ENCODE measurements at regions not wholly inside any gene's neighbourhood (a gene's known extent, or its start where the extent isn't known, plus 50 kb on each side); places are given as distances from the start of the nearest gene placed in this dataset.

DNA sequence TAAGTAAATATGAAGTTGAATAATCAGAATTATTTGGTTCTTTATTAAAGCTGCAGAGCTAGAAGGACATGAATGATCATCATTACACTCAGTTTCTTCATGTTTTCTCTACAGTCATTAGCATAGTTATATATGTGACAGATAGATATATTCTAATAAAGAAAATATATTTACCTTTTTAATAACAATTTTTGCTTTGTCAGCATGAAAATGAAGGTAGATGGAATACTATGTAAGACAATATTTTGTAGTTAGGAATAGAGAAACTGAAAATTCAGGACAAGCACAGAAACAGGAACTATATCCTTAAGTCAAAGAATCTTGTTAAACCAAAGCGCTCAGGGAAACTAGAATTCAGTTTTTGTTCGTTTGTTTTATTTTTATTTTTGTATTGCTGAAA is 649.9 kb upstream of the NRXN1 start:
- TF ChIP-seq EZH2phosphoT487 (conservative IDR thresholded peaks at IDR 0.05; ENCODE audit: low read length), result no peak
- no peak for TF ChIP-seq CTCF (IDR thresholded peaks at IDR 0.05; ENCODE audit: insufficient read depth, low read length, poor library complexity, severe bottlenecking)
- Histone ChIP-seq H4K20me1 (ENCODE audit: low read depth, low read length) (no peaks in the 10 kb centered on the region), H3K36me3 (ENCODE audit: low read length) (0 out of 2 replicates have a peak, but pooled peaks cover 3% of the 10 kb centered on the region), H2AFZ (ENCODE audit: low read depth, low read length, severe bottlenecking) (no peak overlapping the region), H3K9me2 (replicated peaks; ENCODE audit: insufficient read depth, low read length) (no peaks in the 10 kb centered on the region), H3F3A (ENCODE audit: insufficient read depth) (no peaks in the 10 kb centered on the region), H3K9me3 (ENCODE audit: insufficient read depth, low read length) (peaks cover 2% of the 10 kb centered on the region; the same call in 1 of the 2 replicates), H3K9ac (ENCODE audit: low read length) (no peak overlapping the region), H3K27me3 (ENCODE audit: low read length) (no peaks in the 10 kb centered on the region), H3K4me2 (ENCODE audit: low read depth, low read length, poor library complexity, severe bottlenecking) (no peak overlapping the region), H3K27ac (ENCODE audit: low read depth, low read length) (no peak overlapping the region), H3K79me2 (ENCODE audit: insufficient read depth, low read length) (no peaks in the 10 kb centered on the region), H3K4me3 (ENCODE audit: insufficient read depth, low read length, poor library complexity, severe bottlenecking) (no peak overlapping the region)

- Histone ChIP-seq H4K20me1 (ENCODE audit: low read depth, low read length) (no peaks in the 10 kb centered on the region), H3K9me2 (replicated peaks; ENCODE audit: insufficient read depth, low read length) (no peaks in the 10 kb centered on the region), H3K9me3 (ENCODE audit: insufficient read depth, low read length) (no peaks in the 10 kb centered on the region), H3F3A (ENCODE audit: insufficient read depth) (no peaks in the 10 kb centered on the region), H3K79me2 (ENCODE audit: insufficient read depth, low read length) (no peaks in the 10 kb centered on the region), H2AFZ (ENCODE audit: low read depth, low read length, severe bottlenecking) (no peak overlapping the region), H3K9ac (ENCODE audit: low read length) (no peak overlapping the region), H3K27ac (ENCODE audit: low read depth, low read length) (no peak overlapping the region), H3K4me2 (ENCODE audit: low read depth, low read length, poor library complexity, severe bottlenecking) (no peak overlapping the region), H3K27me3 (ENCODE audit: low read length) (no peaks in the 10 kb centered on the region), H3K4me3 (ENCODE audit: insufficient read depth, low read length, poor library complexity, severe bottlenecking) (no peak overlapping the region), H3K36me3 (ENCODE audit: low read length) (no peaks in the 10 kb centered on the region)
- no peak for TF ChIP-seq CTCF (IDR thresholded peaks at IDR 0.05; ENCODE audit: insufficient read depth, low read length, poor library complexity, severe bottlenecking)
- TF ChIP-seq EZH2phosphoT487 (conservative IDR thresholded peaks at IDR 0.05; ENCODE audit: low read length), result no peak
Observed at GRCh38 chr2:51673628-51674027, 641.7 kb upstream of the NRXN1 start.

GRCh38 chr2:51667679-51668078 is 635.7 kb upstream of the NRXN1 start:
- Histone ChIP-seq H3K9ac (ENCODE audit: low read length) (no peak overlapping the region), H3K79me2 (ENCODE audit: insufficient read depth, low read length) (no peaks in the 10 kb centered on the region), H3F3A (ENCODE audit: insufficient read depth) (no peaks in the 10 kb centered on the region), H3K9me2 (replicated peaks; ENCODE audit: insufficient read depth, low read length) (no peaks in the 10 kb centered on the region), H3K4me3 (ENCODE audit: insufficient read depth, low read length, poor library complexity, severe bottlenecking) (no peak overlapping the region), H3K27me3 (ENCODE audit: low read length) (no peaks in the 10 kb centered on the region), H3K9me3 (ENCODE audit: insufficient read depth, low read length) (no peaks in the 10 kb centered on the region), H3K36me3 (ENCODE audit: low read length) (no peaks in the 10 kb centered on the region), H4K20me1 (ENCODE audit: low read depth, low read length) (no peaks in the 10 kb centered on the region), H3K27ac (ENCODE audit: low read depth, low read length) (no peak overlapping the region), H3K4me2 (ENCODE audit: low read depth, low read length, poor library complexity, severe bottlenecking) (no peak overlapping the region), H2AFZ (ENCODE audit: low read depth, low read length, severe bottlenecking) (no peak overlapping the region)
- TF ChIP-seq CTCF (IDR thresholded peaks at IDR 0.05; ENCODE audit: insufficient read depth, low read length, poor library complexity, severe bottlenecking), result no peak
- no peak for TF ChIP-seq EZH2phosphoT487 (conservative IDR thresholded peaks at IDR 0.05; ENCODE audit: low read length)

Data from SU-DHL-6 (cell line).